Stimulated activated CD8-positive, alpha-beta memory T cell treated with anti-CD3 and anti-CD28 coated beads, Interleukin-4, amount 100 ng/mL, for 48 hours (primary cell): ENCODE measurements at regions not wholly inside any gene's neighbourhood (a gene's known extent, or its start where the extent isn't known, plus 50 kb on each side); places are given as distances from the start of the nearest gene placed in this dataset.
"Not testable (repeated sequence)": the region's sequence is repeated elsewhere in the genome, so short reads cannot be mapped to it uniquely, and the experiment has no call there.

ENCODE experiments used
- DNase-seq: peaks from one replicate; pipeline ENCODE4 v3.0.0-alpha.2; 2020

GRCh38 chr2:144925886-144926285, 406.0 kb upstream of the ZEB2 start:
- no peak for DNase-seq

- no peak for DNase-seq
Observed at GRCh38 chr2:144924827-144925226, 404.9 kb upstream of the ZEB2 start.

- no peak for DNase-seq
Observed at GRCh38 chr2:144922519-144922918, 402.6 kb upstream of the ZEB2 start.

GRCh38 chr2:144920755-144921530, 401.0 kb upstream of the ZEB2 start:
- no peak for DNase-seq

- no peak for DNase-seq
Observed at GRCh38 chr2:144914622-144915318, 394.9 kb upstream of the ZEB2 start.

GRCh38 chr2:144914113-144914512, 394.2 kb upstream of the ZEB2 start:
- no peak for DNase-seq

GRCh38 chr2:144912206-144912605, 392.3 kb upstream of the ZEB2 start:
- DNase-seq: no peak

- no peak for DNase-seq
Observed at GRCh38 chr2:144905956-144906355, 386.0 kb upstream of the ZEB2 start.

GRCh38 chr2:144904612-144905011, 384.7 kb upstream of the ZEB2 start:
- no peak for DNase-seq

GRCh38 chr2:144903045-144903444, 383.1 kb upstream of the ZEB2 start:
- not testable (repeated sequence) for DNase-seq

- not testable (repeated sequence) for DNase-seq
Observed at GRCh38 chr2:144901386-144901785, 381.5 kb upstream of the ZEB2 start.

- DNase-seq: no peak
Observed at GRCh38 chr2:144896341-144896740, 376.4 kb upstream of the ZEB2 start.

GRCh38 chr2:144894612-144895599, 375.0 kb upstream of the ZEB2 start:
- DNase-seq: no peak

GRCh38 chr2:144893464-144893863, 373.5 kb upstream of the ZEB2 start:
- no peak for DNase-seq

GRCh38 chr2:144890828-144891227, 370.9 kb upstream of the ZEB2 start:
- no peak for DNase-seq

GRCh38 chr2:144889348-144889747, 369.4 kb upstream of the ZEB2 start:
- no peak for DNase-seq

- no peak for DNase-seq
Observed at GRCh38 chr2:144886862-144887261, 366.9 kb upstream of the ZEB2 start.

- no peak for DNase-seq
Observed at GRCh38 chr2:144877893-144878292, 358.0 kb upstream of the ZEB2 start.

GRCh38 chr2:144876013-144876412, 356.1 kb upstream of the ZEB2 start:
- no peak for DNase-seq

GRCh38 chr2:144875290-144875969, 355.5 kb upstream of the ZEB2 start:
- no peak for DNase-seq

GRCh38 chr2:144865670-144866069, 345.8 kb upstream of the ZEB2 start:
- DNase-seq: no peak

GRCh38 chr2:144859716-144860115, 339.8 kb upstream of the ZEB2 start:
- no peak for DNase-seq

- DNase-seq: no peak
Observed at GRCh38 chr2:144858211-144858610, 338.3 kb upstream of the ZEB2 start.
